NT2/D1 (cell line): ENCODE measurements at regions not wholly inside any gene's neighbourhood (a gene's known extent, or its start where the extent isn't known, plus 50 kb on each side); places are given as distances from the start of the nearest gene placed in this dataset.

Source experiments
- SUZ12 ChIP-seq: IDR thresholded peaks from 2 replicates; pipeline ENCODE4 v1.6.1; 2011; ENCODE audit not compliant: insufficient read length, insufficient read depth; ENCODE audit errors: extremely low read depth
- YY1 ChIP-seq: IDR thresholded peaks from 2 replicates; pipeline ENCODE4 v1.6.1; 2011; ENCODE audit not compliant: insufficient read length, insufficient read depth
- ZNF274 ChIP-seq: IDR thresholded peaks from 2 replicates; pipeline ENCODE4 v1.6.1; 2011; ENCODE audit warnings: mild to moderate bottlenecking, low read depth, low read length

- TF ChIP-seq ZNF274 (no peak), SUZ12 (no peak), YY1 (no peak)
These were observed 179.2 kb downstream of the EMP1 start for GRCh38 chr12:13375583-13376345.
